ENCODE measurements at regions not wholly inside any gene's neighbourhood (a gene's known extent, or its start where the extent isn't known, plus 50 kb on each side); places are given as distances from the start of the nearest gene placed in this dataset.

- Histone ChIP-seq H3K27ac (ENCODE audit: low read depth in 1 of 2, low read length in 2 of 2) (no peak overlapping the region), H2AFZ (ENCODE audit: insufficient read depth, low read depth, low read length, poor library complexity, severe bottlenecking) (no peak overlapping the region), H4K20me1 (ENCODE audit: insufficient read depth, low read length) (no peaks in the 10 kb centered on the region), H3K4me1 (ENCODE audit: control insufficient read depth in 1 of 2, insufficient read depth in 2 of 2, low read length in 2 of 2) (no peaks in the 10 kb centered on the region), H3K79me2 (ENCODE audit: insufficient read depth, low read length) (no peaks in the 10 kb centered on the region), H3K9me3 (replicated peaks in 1 of 2; ENCODE audit: control insufficient read depth in 1 of 2, insufficient read depth in 1 of 2, low read length in 2 of 2) (no peaks in the 10 kb centered on the region), H3K9ac (ENCODE audit: insufficient read depth, low read length, poor library complexity, severe bottlenecking) (no peak overlapping the region), H3K4me3 (replicated peaks in 1 of 3; ENCODE audit: low read depth in 2 of 3, low read length in 3 of 3) (no peak overlapping the region), H3K4me2 (replicated peaks; ENCODE audit: extremely low read depth, low read length, poor library complexity, severe bottlenecking) (no peak overlapping the region), H3K36me3 (replicated peaks in 1 of 2; ENCODE audit: control insufficient read depth in 1 of 2, insufficient read depth in 2 of 2, low read length in 2 of 2) (no peaks in the 10 kb centered on the region), H3K27me3 (ENCODE audit: control insufficient read depth in 2 of 2, insufficient read depth in 2 of 2, low read length in 2 of 2) (no peaks in the 10 kb centered on the region)
- Mint-ChIP-seq H3K27ac (no peak overlapping the region), H3K27me3 (ENCODE audit: low read depth in 3 of 3) (peaks cover 0 to 3% (median 2%) of the 10 kb centered on the region in 3 donors), H3K4me1 (no peaks in the 10 kb centered on the region), H3K4me3 (no peak overlapping the region), H3K36me3 (no peaks in the 10 kb centered on the region), H3K9me3 (peaks cover 5 to 15% (median 11%) of the 10 kb centered on the region in 7 donors)
- DNase-seq: no peak
- TF ChIP-seq CTCF (IDR thresholded peaks at IDR 0.05): no peak
- 86% methylated on average over 6 of the region's 11 CpGs for WGBS (ENCODE audit: insufficient coverage)
- intact Hi-C loops (cut with micrococcal nuclease): no loop called here
These were observed 334.7 kb downstream of the INHBA start for GRCh38 chr7:41367967-41368882.

- H3K4me1 ChIP-seq (ENCODE audit: control insufficient read depth in 1 of 2, insufficient read depth in 2 of 2, low read length in 2 of 2): no peaks in the 10 kb centered on the region
- no peak overlapping the region for H3K27ac Mint-ChIP-seq
- H3K9ac ChIP-seq (ENCODE audit: insufficient read depth, low read length, poor library complexity, severe bottlenecking): no peak overlapping the region
- H3K27me3 Mint-ChIP-seq (ENCODE audit: low read depth in 3 of 3): no peaks in the 10 kb centered on the region
- WGBS (ENCODE audit: insufficient coverage): no CpG with 5 or more reads among the region's 1 CpG
- no peak overlapping the region for H3K4me3 Mint-ChIP-seq
- H3K4me2 ChIP-seq (replicated peaks; ENCODE audit: extremely low read depth, low read length, poor library complexity, severe bottlenecking): no peak overlapping the region
- H3K79me2 ChIP-seq (ENCODE audit: insufficient read depth, low read length): no peaks in the 10 kb centered on the region
- no peaks in the 10 kb centered on the region for H3K36me3 ChIP-seq (replicated peaks in 1 of 2; ENCODE audit: control insufficient read depth in 1 of 2, insufficient read depth in 2 of 2, low read length in 2 of 2)
- intact Hi-C loops (cut with micrococcal nuclease): no loop called here
- H3K9me3 ChIP-seq (replicated peaks in 1 of 2; ENCODE audit: control insufficient read depth in 1 of 2, insufficient read depth in 1 of 2, low read length in 2 of 2): no peaks in the 10 kb centered on the region
- peaks cover 0 to 5% (median 3%) of the 10 kb centered on the region in 7 donors for H3K9me3 Mint-ChIP-seq
- DNase-seq: no peak
- H4K20me1 ChIP-seq (ENCODE audit: insufficient read depth, low read length): no peaks in the 10 kb centered on the region
- no peak overlapping the region for H3K27ac ChIP-seq (ENCODE audit: low read depth in 1 of 2, low read length in 2 of 2)
- no peaks in the 10 kb centered on the region for H3K36me3 Mint-ChIP-seq
- H3K4me3 ChIP-seq (replicated peaks in 1 of 3; ENCODE audit: low read depth in 2 of 3, low read length in 3 of 3): no peak overlapping the region
- H3K27me3 ChIP-seq (ENCODE audit: control insufficient read depth in 2 of 2, insufficient read depth in 2 of 2, low read length in 2 of 2): no peaks in the 10 kb centered on the region
- no peak for TF ChIP-seq CTCF (IDR thresholded peaks at IDR 0.05)
- H3K4me1 Mint-ChIP-seq: no peaks in the 10 kb centered on the region
- no peak overlapping the region for H2AFZ ChIP-seq (ENCODE audit: insufficient read depth, low read depth, low read length, poor library complexity, severe bottlenecking)
These were observed 351.8 kb downstream of the INHBA start for GRCh38 chr7:41351091-41351490.

All from CD14-positive monocyte (primary cell).